Epithelial cell of proximal tubule (primary cell): ENCODE measurements at regions not wholly inside any gene's neighbourhood (a gene's known extent, or its start where the extent isn't known, plus 50 kb on each side); places are given as distances from the start of the nearest gene placed in this dataset.
"Not testable (repeated sequence)": the region's sequence is repeated elsewhere in the genome, so short reads cannot be mapped to it uniquely, and the experiment has no call there.

ENCODE experiments used
- DNase-seq: peaks from one replicate; pipeline ENCODE4 v3.0.0-alpha.2; 2011; ENCODE audit warnings: low read depth
- H3K4me3 ChIP-seq: 2 replicates; pipeline ENCODE4 v1.5.1; 2011; ENCODE audit warnings: low read depth, mild to moderate bottlenecking, low read length
- CTCF ChIP-seq: conservative IDR thresholded peaks from 2 replicates; pipeline ENCODE4 v1.5.1; 2012; ENCODE audit warnings: low read depth, mild to moderate bottlenecking, low read length

- no peak for TF ChIP-seq CTCF
These were observed 94.2 kb downstream of the TMEM18 start for GRCh38 chr2:582792-583528.

GRCh38 chr2:582289-582688 is 94.9 kb downstream of the TMEM18 start:
- H3K4me3 ChIP-seq, DNase-seq: not testable (repeated sequence)

More at GRCh38 chr2:582792-583528, 94.2 kb downstream of the TMEM18 start:
- DNase-seq: no peak
- no peak overlapping the region for H3K4me3 ChIP-seq

GRCh38 chr2:579961-580360 is 97.2 kb downstream of the TMEM18 start:
- no peak overlapping the region for H3K4me3 ChIP-seq
- TF ChIP-seq CTCF: no peak
- DNase-seq: no peak

- no peak overlapping the region for H3K4me3 ChIP-seq
- DNase-seq: no peak
- TF ChIP-seq CTCF: no peak
These were observed 97.8 kb downstream of the TMEM18 start for GRCh38 chr2:579351-579886.

GRCh38 chr2:576292-576691 is 100.9 kb downstream of the TMEM18 start:
- no peak for DNase-seq
- no peak overlapping the region for H3K4me3 ChIP-seq
- no peak for TF ChIP-seq CTCF

GRCh38 chr2:575727-576236 is 101.4 kb downstream of the TMEM18 start:
- no peak overlapping the region for H3K4me3 ChIP-seq
- DNase-seq: no peak
- TF ChIP-seq CTCF: no peak

- no peak for TF ChIP-seq CTCF
- no peak for DNase-seq
These were observed 102.0 kb downstream of the TMEM18 start for GRCh38 chr2:575030-575726.

More at GRCh38 chr2:575030-575726, 102.0 kb downstream of the TMEM18 start:
- no peak overlapping the region for H3K4me3 ChIP-seq
